Peyer's patch (tissue), 4 donors: ENCODE measurements at regions not wholly inside any gene's neighbourhood (a gene's known extent, or its start where the extent isn't known, plus 50 kb on each side); places are given as distances from the start of the nearest gene placed in this dataset.

Experiments
- DNase-seq, 3 donors: peaks; one replicate each; pipeline ENCODE4 v3.0.0-alpha.2; 2017 to 2019
- H3K27ac ChIP-seq, 4 donors: fragments of 200-600 bp; sonication (generic); one replicate each; pipeline ENCODE4 v1.5.1; 2016 to 2019
- H3K27me3 ChIP-seq, 2 donors: fragments of 200-600 bp; sonication (generic); one replicate each; pipeline ENCODE4 v1.5.1; 2019
- H3K36me3 ChIP-seq, 3 donors: fragments of 200-600 bp; sonication (generic); one replicate each; pipeline ENCODE4 v1.5.1; 2016 to 2019
- H3K4me1 ChIP-seq, 4 donors: fragments of 200-600 bp; sonication (generic); one replicate each; pipeline ENCODE4 v1.5.1; 2016 to 2019
- H3K4me3 ChIP-seq, 4 donors: fragments of 200-600 bp; sonication (generic); 1 replicate in 3 of 4; 2 replicates in 1 of 4; pipeline ENCODE4 v1.5.1; 2016 to 2019; ENCODE audit warnings: mild to moderate bottlenecking in 1 of 4
- H3K9me3 ChIP-seq, 4 donors: fragments of 200-600 bp; sonication (generic); one replicate each; pipeline ENCODE4 v1.5.1; 2016 to 2019; ENCODE audit warnings: mild to moderate bottlenecking in 1 of 4
- CTCF ChIP-seq, 6 experiments: fragments of 450-650 bp in 4 of 6; fragments of 200-600 bp in 2 of 6; sonication (generic) in 1 of 6; IDR thresholded peaks; one replicate each; pipeline ENCODE4 v1.5.1; 2017 to 2019; ENCODE audit warnings: antibody characterized with exemption in 6 of 6, mild to moderate bottlenecking in 3 of 6, moderate library complexity in 1 of 6
- POLR2A ChIP-seq, 2 donors: fragments of 450-650 bp; IDR thresholded peaks; one replicate each; pipeline ENCODE4 v1.5.1; 2017; ENCODE audit warnings: antibody characterized with exemption in 2 of 2, mild to moderate bottlenecking in 2 of 2, moderate library complexity in 2 of 2

GRCh38 chr1:30343562-30343961, 379.8 kb downstream of the MATN1 start:
- Histone ChIP-seq H3K4me1 (no peaks in the 10 kb centered on the region), H3K27me3 (no peaks in the 10 kb centered on the region), H3K27ac (no peak overlapping the region), H3K4me3 (no peak overlapping the region), H3K36me3 (no peaks in the 10 kb centered on the region), H3K9me3 (no peaks in the 10 kb centered on the region)
- DNase-seq: no peak
- no peak for TF ChIP-seq CTCF (IDR thresholded peaks at IDR 0.05)
- no peak for TF ChIP-seq POLR2A (IDR thresholded peaks at IDR 0.05)

- Histone ChIP-seq H3K9me3 (no peaks in the 10 kb centered on the region), H3K4me1 (no peaks in the 10 kb centered on the region), H3K27ac (no peak overlapping the region), H3K27me3 (no peaks in the 10 kb centered on the region), H3K36me3 (no peaks in the 10 kb centered on the region), H3K4me3 (no peak overlapping the region)
- TF ChIP-seq POLR2A (IDR thresholded peaks at IDR 0.05) (no peak), CTCF (IDR thresholded peaks at IDR 0.05) (no peak)
- peak in 1 of 3 donors; percentile 30 for DNase-seq
Observed at GRCh38 chr1:30342535-30343141, 380.7 kb downstream of the MATN1 start.

GRCh38 chr1:30340934-30341333, 382.5 kb downstream of the MATN1 start:
- Histone ChIP-seq H3K4me3 (no peak overlapping the region), H3K36me3 (no peaks in the 10 kb centered on the region), H3K27me3 (no peaks in the 10 kb centered on the region), H3K9me3 (no peaks in the 10 kb centered on the region), H3K27ac (no peak overlapping the region), H3K4me1 (no peaks in the 10 kb centered on the region)
- no peak for DNase-seq
- TF ChIP-seq CTCF (IDR thresholded peaks at IDR 0.05) (no peak), POLR2A (IDR thresholded peaks at IDR 0.05) (no peak)

- no peak overlapping the region for H3K4me3 ChIP-seq
- H3K27me3 ChIP-seq: no peaks in the 10 kb centered on the region
- no peaks in the 10 kb centered on the region for H3K36me3 ChIP-seq
- no peaks in the 10 kb centered on the region for H3K4me1 ChIP-seq
- TF ChIP-seq POLR2A (IDR thresholded peaks at IDR 0.05): no peak
- no peak for TF ChIP-seq CTCF (IDR thresholded peaks at IDR 0.05)
- H3K27ac ChIP-seq: no peak overlapping the region
- no peak for DNase-seq
- no peaks in the 10 kb centered on the region for H3K9me3 ChIP-seq
Observed at GRCh38 chr1:30339866-30340265, 383.5 kb downstream of the MATN1 start.

GRCh38 chr1:30338765-30339164, 384.6 kb downstream of the MATN1 start:
- no peak overlapping the region for H3K27ac ChIP-seq
- no peak for DNase-seq
- no peak for TF ChIP-seq POLR2A (IDR thresholded peaks at IDR 0.05)
- no peak for TF ChIP-seq CTCF (IDR thresholded peaks at IDR 0.05)
- H3K4me1 ChIP-seq: no peaks in the 10 kb centered on the region
- no peak overlapping the region for H3K4me3 ChIP-seq
- H3K9me3 ChIP-seq: no peaks in the 10 kb centered on the region
- no peaks in the 10 kb centered on the region for H3K27me3 ChIP-seq
- H3K36me3 ChIP-seq: no peaks in the 10 kb centered on the region

- no peaks in the 10 kb centered on the region for H3K27me3 ChIP-seq
- H3K36me3 ChIP-seq: no peaks in the 10 kb centered on the region
- DNase-seq: no peak
- H3K27ac ChIP-seq: no peak overlapping the region
- no peak overlapping the region for H3K4me3 ChIP-seq
- H3K4me1 ChIP-seq: no peaks in the 10 kb centered on the region
- H3K9me3 ChIP-seq: no peaks in the 10 kb centered on the region
- TF ChIP-seq POLR2A (IDR thresholded peaks at IDR 0.05) (no peak), CTCF (IDR thresholded peaks at IDR 0.05) (no peak)
Observed at GRCh38 chr1:30337324-30337620, 386.1 kb downstream of the MATN1 start.
